Breast epithelium (tissue), 3 donors: ENCODE measurements at regions not wholly inside any gene's neighbourhood (a gene's known extent, or its start where the extent isn't known, plus 50 kb on each side); places are given as distances from the start of the nearest gene placed in this dataset.

ENCODE experiments used
- CTCF ChIP-seq, 3 donors: fragments of 450-650 bp; IDR thresholded peaks; one replicate each; pipeline ENCODE4 v1.5.1; 2016 to 2017; ENCODE audit warnings: antibody characterized with exemption in 3 of 3, mild to moderate bottlenecking in 3 of 3, moderate library complexity in 3 of 3
- POLR2A ChIP-seq: fragments of 450-650 bp; IDR thresholded peaks from one replicate; pipeline ENCODE4 v1.6.1; 2016; ENCODE audit warnings: antibody characterized with exemption, mild to moderate bottlenecking, moderate library complexity

GRCh38 chr17:33522623-33523022, 229.5 kb upstream of the ASIC2 start:
- no peak for TF ChIP-seq CTCF (IDR thresholded peaks at IDR 0.05)
- no peak for TF ChIP-seq POLR2A
